Left lung (tissue), 4 donors: ENCODE measurements at regions not wholly inside any gene's neighbourhood (a gene's known extent, or its start where the extent isn't known, plus 50 kb on each side); places are given as distances from the start of the nearest gene placed in this dataset.
"Not testable (repeated sequence)": the region's sequence is repeated elsewhere in the genome, so short reads cannot be mapped to it uniquely, and the experiment has no call there.

ENCODE experiments used
- ATAC-seq: fragments of 200-7000 bp; cut with Tn5 transposase; one replicate; pipeline ENCODE4 v1.9.1; 2020; ENCODE audit warnings: moderate library complexity
- DNase-seq, 4 donors: peaks; one replicate each; pipeline ENCODE4 v3.0.0-alpha.2; 2013 to 2020
- H3K27ac ChIP-seq, 2 donors: fragments of 200-600 bp; sonication (generic) in 1 of 2; one replicate each; pipeline versions ENCODE4 v1.5.0 to v1.8.0; 2020 to 2021
- H3K27me3 ChIP-seq, 2 donors: fragments of 200-600 bp; sonication (generic) in 1 of 2; one replicate each; pipeline versions ENCODE4 v1.5.0 to v1.8.0; 2020 to 2021
- H3K36me3 ChIP-seq, 2 donors: fragments of 200-600 bp; sonication (generic) in 1 of 2; one replicate each; pipeline versions ENCODE4 v1.5.0 to v1.8.0; 2020 to 2021
- H3K4me1 ChIP-seq, 2 donors: fragments of 200-600 bp; one replicate each; pipeline ENCODE4 v1.8.0; 2021
- H3K4me3 ChIP-seq, 2 donors: fragments of 200-600 bp; sonication (generic) in 1 of 2; one replicate each; pipeline versions ENCODE4 v1.5.0 to v1.8.0; 2020 to 2021; ENCODE audit warnings: mild to moderate bottlenecking in 1 of 2
- H3K9me3 ChIP-seq, 2 donors: fragments of 200-600 bp; sonication (generic) in 1 of 2; one replicate each; pipeline versions ENCODE4 v1.5.0 to v1.8.0; 2020 to 2021
- CTCF ChIP-seq, 2 donors: fragments of 200-600 bp; sonication (generic) in 1 of 2; IDR thresholded peaks; one replicate each; pipeline versions ENCODE4 v1.5.0 to v1.8.0; 2021; ENCODE audit warnings: antibody characterized with exemption in 2 of 2
- intact Hi-C, 2 donors: fragments of 100-400 bp; cut with DNase I; formaldehyde crosslinking; loops; one replicate each; pipeline versions ENCODE4 v1.11.2 to v1.14.2; 2022
- donor health status: DM: no; HTN: yes; CAD: no.
- donor health status: DM: no; HTN: no; CAD: no.

GRCh38 chr10:129210876-129211275, 256.2 kb upstream of the MGMT start:
- no peaks in the 10 kb centered on the region for H3K36me3 ChIP-seq
- DNase-seq (no peak), ATAC-seq (no peak)
- intact Hi-C loops: no loop called here
- no peak overlapping the region for H3K4me3 ChIP-seq
- H3K9me3 ChIP-seq: no peaks in the 10 kb centered on the region
- no peaks in the 10 kb centered on the region for H3K27me3 ChIP-seq
- H3K27ac ChIP-seq: no peak overlapping the region
- TF ChIP-seq CTCF (IDR thresholded peaks at IDR 0.05): no peak
- H3K4me1 ChIP-seq: no peaks in the 10 kb centered on the region

GRCh38 chr10:129213256-129213655, 253.8 kb upstream of the MGMT start:
- no peaks in the 10 kb centered on the region for H3K4me1 ChIP-seq
- no peaks in the 10 kb centered on the region for H3K36me3 ChIP-seq
- no peaks in the 10 kb centered on the region for H3K27me3 ChIP-seq
- DNase-seq (no peak), ATAC-seq (no peak)
- TF ChIP-seq CTCF (IDR thresholded peaks at IDR 0.05): no peak
- H3K4me3 ChIP-seq: no peak overlapping the region
- intact Hi-C loops: no loop called here
- no peak overlapping the region for H3K27ac ChIP-seq
- H3K9me3 ChIP-seq: no peaks in the 10 kb centered on the region

- H3K27me3 ChIP-seq, H3K9me3 ChIP-seq, H3K36me3 ChIP-seq, intact Hi-C loops, ATAC-seq, DNase-seq, H3K4me3 ChIP-seq, H3K4me1 ChIP-seq, H3K27ac ChIP-seq: not testable (repeated sequence)
These were observed 253.0 kb upstream of the MGMT start for GRCh38 chr10:129213996-129214395.

- H3K4me1 ChIP-seq: no peaks in the 10 kb centered on the region
- no peak for TF ChIP-seq CTCF (IDR thresholded peaks at IDR 0.05)
- no peak for ATAC-seq
- H3K9me3 ChIP-seq: no peaks in the 10 kb centered on the region
- H3K36me3 ChIP-seq: no peaks in the 10 kb centered on the region
- H3K4me3 ChIP-seq: no peak overlapping the region
- no peak overlapping the region for H3K27ac ChIP-seq
- no peaks in the 10 kb centered on the region for H3K27me3 ChIP-seq
- intact Hi-C loops: no loop called here
- DNase-seq: peak in 1 of 4 donors; percentile 4
These were observed 247.7 kb upstream of the MGMT start for GRCh38 chr10:129219364-129219763.

- Histone ChIP-seq H3K36me3 (no peaks in the 10 kb centered on the region), H3K4me1 (no peaks in the 10 kb centered on the region), H3K27ac (no peak overlapping the region), H3K9me3 (no peaks in the 10 kb centered on the region), H3K27me3 (no peaks in the 10 kb centered on the region), H3K4me3 (no peak overlapping the region)
- TF ChIP-seq CTCF (IDR thresholded peaks at IDR 0.05): no peak
- ATAC-seq: no peak
- no peak for DNase-seq
- intact Hi-C loops: no loop called here
These were observed 244.6 kb upstream of the MGMT start for GRCh38 chr10:129222436-129222835.

- no peak overlapping the region for H3K4me3 ChIP-seq
- no peaks in the 10 kb centered on the region for H3K4me1 ChIP-seq
- H3K9me3 ChIP-seq: no peaks in the 10 kb centered on the region
- no peak for TF ChIP-seq CTCF (IDR thresholded peaks at IDR 0.05)
- H3K27ac ChIP-seq: no peak overlapping the region
- intact Hi-C loops: no loop called here
- DNase-seq (no peak), ATAC-seq (no peak)
- no peaks in the 10 kb centered on the region for H3K36me3 ChIP-seq
- no peaks in the 10 kb centered on the region for H3K27me3 ChIP-seq
These were observed 243.7 kb upstream of the MGMT start for GRCh38 chr10:129223363-129223762.
